ENCODE measurements at regions not wholly inside any gene's neighbourhood (a gene's known extent, or its start where the extent isn't known, plus 50 kb on each side); places are given as distances from the start of the nearest gene placed in this dataset.
A peak's percentile ranks its signal among the peaks of the same experiment; 100 is the strongest.

- intact Hi-C loops (cut with micrococcal nuclease), result loop anchor here (1.0 to 2.0 kb wide), 6 partner anchors 25 to 173 kb away; partner anchors contain the start of gene SPATA13
- peak overlapping the region; percentile 33 for H3K27ac Mint-ChIP-seq
Measured at GRCh38 chr13:24097667-24098066, 62.9 kb upstream of the SPATA13 start.

GRCh38 chr13:24099490-24099889 is 61.0 kb upstream of the SPATA13 start:
- intact Hi-C loops (cut with micrococcal nuclease), result no loop called here
- CTCF ChIA-PET, result interaction anchor here (0.5 kb wide), 1 partner anchor 120 kb away, joined by 3 read pairs; no protein-coding TSS in a partner anchor
- Mint-ChIP-seq H3K36me3 (ENCODE audit: low read depth) (no peaks in the 10 kb centered on the region), H3K9me3 (no peaks in the 10 kb centered on the region), H3K27me3 (ENCODE audit: low read depth) (peaks cover 2% of the 10 kb centered on the region), H3K27ac (no peak overlapping the region), H3K4me1 (ENCODE audit: low read depth) (peaks cover 17% of the 10 kb centered on the region), H3K4me3 (no peak overlapping the region)
- DNase-seq, result no peak

More at GRCh38 chr13:24097667-24098066, 62.9 kb upstream of the SPATA13 start:
- peak; percentile 57 for DNase-seq
- CTCF ChIA-PET, result interaction anchor here (0.7 to 2.6 kb wide), 9 partner anchors 44 to 171 kb away, joined by 3 to 11 read pairs (median 3); partner anchors contain the start of gene SPATA13
- H3K4me3 Mint-ChIP-seq, result no peak overlapping the region
- H3K9me3 Mint-ChIP-seq, result no peaks in the 10 kb centered on the region
- H3K27me3 Mint-ChIP-seq (ENCODE audit: low read depth), result peaks cover 7% of the 10 kb centered on the region
- peaks cover 17% of the 10 kb centered on the region for H3K4me1 Mint-ChIP-seq (ENCODE audit: low read depth)
- no peaks in the 10 kb centered on the region for H3K36me3 Mint-ChIP-seq (ENCODE audit: low read depth)

GRCh38 chr13:24100188-24100587 is 60.3 kb upstream of the SPATA13 start:
- H3K27me3 Mint-ChIP-seq (ENCODE audit: low read depth), result peaks cover 2% of the 10 kb centered on the region
- CTCF ChIA-PET, result interaction anchor here (0.6 to 2.3 kb wide), 3 partner anchors 37 to 133 kb away, joined by 3 to 5 read pairs (median 4); no protein-coding TSS in a partner anchor
- peaks cover 17% of the 10 kb centered on the region for H3K4me1 Mint-ChIP-seq (ENCODE audit: low read depth)
- H3K4me3 Mint-ChIP-seq, result no peak overlapping the region
- no peaks in the 10 kb centered on the region for H3K36me3 Mint-ChIP-seq (ENCODE audit: low read depth)
- no peaks in the 10 kb centered on the region for H3K9me3 Mint-ChIP-seq
- intact Hi-C loops (cut with micrococcal nuclease), result no loop called here
- no peak for DNase-seq
- no peak overlapping the region for H3K27ac Mint-ChIP-seq

GRCh38 chr13:24103782-24104372 is 56.6 kb upstream of the SPATA13 start:
- H3K4me1 Mint-ChIP-seq (ENCODE audit: low read depth), result no peaks in the 10 kb centered on the region
- H3K36me3 Mint-ChIP-seq (ENCODE audit: low read depth), result no peaks in the 10 kb centered on the region
- no peaks in the 10 kb centered on the region for H3K9me3 Mint-ChIP-seq
- DNase-seq, result no peak
- CTCF ChIA-PET, result interaction anchor here (0.6 kb wide), 1 partner anchor 214 kb away, joined by 3 read pairs; no protein-coding TSS in a partner anchor
- H3K27ac Mint-ChIP-seq, result no peak overlapping the region
- H3K27me3 Mint-ChIP-seq (ENCODE audit: low read depth), result peaks cover 2% of the 10 kb centered on the region
- intact Hi-C loops (cut with micrococcal nuclease), result no loop called here
- H3K4me3 Mint-ChIP-seq, result no peak overlapping the region

- CTCF ChIA-PET, result interaction anchor here (1.2 kb wide), 1 partner anchor 42 kb away, joined by 3 read pairs; no protein-coding TSS in a partner anchor
- Mint-ChIP-seq H3K4me3 (no peak overlapping the region), H3K27me3 (ENCODE audit: low read depth) (peaks cover 2% of the 10 kb centered on the region), H3K36me3 (ENCODE audit: low read depth) (no peaks in the 10 kb centered on the region), H3K9me3 (no peaks in the 10 kb centered on the region), H3K27ac (no peak overlapping the region), H3K4me1 (ENCODE audit: low read depth) (no peaks in the 10 kb centered on the region)
- DNase-seq, result no peak
- intact Hi-C loops (cut with micrococcal nuclease), result no loop called here
Measured at GRCh38 chr13:24104723-24105122, 55.8 kb upstream of the SPATA13 start.

GRCh38 chr13:24106429-24106828 is 54.1 kb upstream of the SPATA13 start:
- Mint-ChIP-seq H3K27ac (no peak overlapping the region), H3K4me3 (no peak overlapping the region), H3K9me3 (no peaks in the 10 kb centered on the region), H3K36me3 (ENCODE audit: low read depth) (no peaks in the 10 kb centered on the region), H3K4me1 (ENCODE audit: low read depth) (no peaks in the 10 kb centered on the region), H3K27me3 (ENCODE audit: low read depth) (peaks cover 2% of the 10 kb centered on the region)
- CTCF ChIA-PET, result interaction anchor here (0.6 kb wide), 1 partner anchor 236 kb away, joined by 4 read pairs; no protein-coding TSS in a partner anchor
- intact Hi-C loops (cut with micrococcal nuclease), result no loop called here
- DNase-seq, result no peak

GRCh38 chr13:24107955-24108614 is 52.4 kb upstream of the SPATA13 start:
- intact Hi-C loops (cut with micrococcal nuclease), result no loop called here
- H3K27me3 Mint-ChIP-seq (ENCODE audit: low read depth), result no peaks in the 10 kb centered on the region
- DNase-seq, result no peak
- CTCF ChIA-PET, result no interaction called here
- no peak overlapping the region for H3K4me3 Mint-ChIP-seq
- H3K4me1 Mint-ChIP-seq (ENCODE audit: low read depth), result no peaks in the 10 kb centered on the region
- no peaks in the 10 kb centered on the region for H3K9me3 Mint-ChIP-seq
- no peaks in the 10 kb centered on the region for H3K36me3 Mint-ChIP-seq (ENCODE audit: low read depth)
- no peak overlapping the region for H3K27ac Mint-ChIP-seq

- Mint-ChIP-seq H3K4me3 (no peak overlapping the region), H3K36me3 (ENCODE audit: low read depth) (no peaks in the 10 kb centered on the region), H3K4me1 (ENCODE audit: low read depth) (no peaks in the 10 kb centered on the region), H3K9me3 (no peaks in the 10 kb centered on the region), H3K27ac (no peak overlapping the region), H3K27me3 (ENCODE audit: low read depth) (no peaks in the 10 kb centered on the region)
- intact Hi-C loops (cut with micrococcal nuclease), result no loop called here
- no peak for DNase-seq
- CTCF ChIA-PET, result no interaction called here
Measured at GRCh38 chr13:24108615-24108965, 51.9 kb upstream of the SPATA13 start.

GRCh38 chr13:24110011-24110410 is 50.5 kb upstream of the SPATA13 start:
- no peaks in the 10 kb centered on the region for H3K27me3 Mint-ChIP-seq (ENCODE audit: low read depth)
- CTCF ChIA-PET, result no interaction called here
- intact Hi-C loops (cut with micrococcal nuclease), result no loop called here
- no peaks in the 10 kb centered on the region for H3K4me1 Mint-ChIP-seq (ENCODE audit: low read depth)
- H3K27ac Mint-ChIP-seq, result no peak overlapping the region
- no peak for DNase-seq
- no peaks in the 10 kb centered on the region for H3K9me3 Mint-ChIP-seq
- H3K36me3 Mint-ChIP-seq (ENCODE audit: low read depth), result no peaks in the 10 kb centered on the region
- no peak overlapping the region for H3K4me3 Mint-ChIP-seq
